Mesenchymal stem cell (in vitro differentiated cells and primary cell): ENCODE measurements at regions not wholly inside any gene's neighbourhood (a gene's known extent, or its start where the extent isn't known, plus 50 kb on each side); places are given as distances from the start of the nearest gene placed in this dataset.

Experiments used
- DNase-seq: peaks from one replicate; pipeline ENCODE4 v3.0.0-alpha.2; 2013
- H2AFZ ChIP-seq: one replicate; pipeline ENCODE4 v1.6.1; 2013; ENCODE audit warnings: low read depth, mild to moderate bottlenecking, control low read depth, inconsistent platforms, low read length, moderate library complexity
- H2AK5ac ChIP-seq: 2 replicates; pipeline ENCODE4 v1.6.1; 2013; ENCODE audit warnings: low read length, moderate library complexity, mild to moderate bottlenecking, inconsistent platforms; ENCODE audit not compliant: severe bottlenecking
- H2BK120ac ChIP-seq: one replicate; pipeline ENCODE4 v1.6.1; 2013; ENCODE audit warnings: low read depth, mild to moderate bottlenecking, inconsistent platforms, low read length, moderate library complexity
- H2BK12ac ChIP-seq, 2 experiments: one replicate each; pipeline ENCODE4 v1.6.1; 2013; ENCODE audit warnings: inconsistent platforms in 2 of 2, low read length in 2 of 2, mild to moderate bottlenecking in 2 of 2, moderate library complexity in 2 of 2, control low read depth in 1 of 2
- H2BK15ac ChIP-seq: one replicate; pipeline ENCODE4 v1.6.1; 2013; ENCODE audit warnings: mild to moderate bottlenecking, low read depth, inconsistent platforms; ENCODE audit not compliant: poor library complexity, severe bottlenecking
- H2BK5ac ChIP-seq: 2 replicates; pipeline ENCODE4 v1.6.1; 2013; ENCODE audit warnings: low read depth, mild to moderate bottlenecking, low read length, control low read depth, inconsistent platforms; ENCODE audit not compliant: poor library complexity, severe bottlenecking
- H3K14ac ChIP-seq, 2 experiments: one replicate each; pipeline ENCODE4 v1.6.1; 2013; ENCODE audit warnings: inconsistent platforms in 2 of 2, low read length in 2 of 2, control low read depth in 1 of 2, mild to moderate bottlenecking in 1 of 2, moderate library complexity in 1 of 2
- H3K18ac ChIP-seq, 2 experiments: one replicate each; pipeline ENCODE4 v1.6.1; 2013; ENCODE audit warnings: inconsistent platforms in 2 of 2, low read length in 2 of 2, control low read depth in 1 of 2, low read depth in 1 of 2, mild to moderate bottlenecking in 1 of 2
- H3K23ac ChIP-seq, 2 experiments: one replicate each; pipeline ENCODE4 v1.6.1; 2013; ENCODE audit warnings: inconsistent platforms in 2 of 2, low read length in 2 of 2, mild to moderate bottlenecking in 2 of 2, moderate library complexity in 2 of 2, control low read depth in 1 of 2
- H3K27ac ChIP-seq: 2 replicates; pipeline ENCODE4 v1.5.1; 2013; ENCODE audit warnings: mild to moderate bottlenecking, moderate library complexity, low read length, control low read depth, inconsistent platforms; ENCODE audit not compliant: poor library complexity, severe bottlenecking
- H3K27me3 ChIP-seq, 2 experiments: 2 replicates each; pipeline versions ENCODE4 v1.6.1 to v1.7.0; 2013; ENCODE audit warnings: low read length in 2 of 2, mild to moderate bottlenecking in 2 of 2, moderate library complexity in 2 of 2, control low read depth in 1 of 2, inconsistent platforms in 1 of 2; ENCODE audit not compliant: control insufficient read depth in 1 of 2, insufficient read depth in 1 of 2
- H3K36me3 ChIP-seq, 2 experiments: 2 replicates each; pipeline versions ENCODE4 v1.6.1 to v1.7.0; 2013; ENCODE audit warnings: low read length in 2 of 2, control low read depth in 1 of 2, inconsistent platforms in 1 of 2, low read depth in 1 of 2, mild to moderate bottlenecking in 1 of 2; ENCODE audit not compliant: insufficient read depth in 2 of 2, control insufficient read depth in 1 of 2
- H3K4ac ChIP-seq, 2 experiments: one replicate each; pipeline ENCODE4 v1.6.1; 2013; ENCODE audit warnings: inconsistent platforms in 2 of 2, low read length in 2 of 2, mild to moderate bottlenecking in 2 of 2, moderate library complexity in 2 of 2, control low read depth in 1 of 2, low read depth in 1 of 2
- H3K4me1 ChIP-seq: 2 replicates; pipeline ENCODE4 v1.6.1; 2013; ENCODE audit warnings: low read depth, low read length, control low read depth; ENCODE audit not compliant: control insufficient read depth, insufficient read depth
- H3K4me2 ChIP-seq: 2 replicates; pipeline ENCODE4 v1.6.1; 2013; ENCODE audit warnings: low read length, mild to moderate bottlenecking, inconsistent platforms; ENCODE audit not compliant: poor library complexity, severe bottlenecking
- H3K4me3 ChIP-seq, 2 experiments: 2 replicates each; pipeline versions ENCODE4 v1.5.1 to v1.7.0; 2013; ENCODE audit warnings: low read length in 2 of 2, mild to moderate bottlenecking in 2 of 2, control low read depth in 1 of 2, low read depth in 1 of 2; ENCODE audit not compliant: insufficient read depth in 1 of 2
- H3K79me1 ChIP-seq: replicated peaks from 2 replicates; pipeline ENCODE4 v1.6.1; 2013; ENCODE audit warnings: mild to moderate bottlenecking, control low read depth, low read length, inconsistent platforms; ENCODE audit not compliant: poor library complexity, severe bottlenecking
- H3K9ac ChIP-seq: 2 replicates; pipeline ENCODE4 v1.7.0; 2013; ENCODE audit warnings: mild to moderate bottlenecking, low read length, moderate library complexity
- H3K9me3 ChIP-seq: 2 replicates; pipeline ENCODE4 v1.7.0; 2013; ENCODE audit warnings: mild to moderate bottlenecking, low read length; ENCODE audit not compliant: control insufficient read depth
- H4K8ac ChIP-seq: one replicate; pipeline ENCODE4 v1.6.1; 2013; ENCODE audit warnings: inconsistent platforms, mild to moderate bottlenecking, low read length, moderate library complexity
- H4K91ac ChIP-seq: one replicate; pipeline ENCODE4 v1.6.1; 2013; ENCODE audit warnings: mild to moderate bottlenecking, low read length, inconsistent platforms
- WGBS: methylation state at CpG from one replicate; pipeline ENCODE4 v1.1.7; 2013; ENCODE audit warnings: mixed read lengths; 5-methylcytosine and 5-hydroxymethylcytosine counted together

DNA sequence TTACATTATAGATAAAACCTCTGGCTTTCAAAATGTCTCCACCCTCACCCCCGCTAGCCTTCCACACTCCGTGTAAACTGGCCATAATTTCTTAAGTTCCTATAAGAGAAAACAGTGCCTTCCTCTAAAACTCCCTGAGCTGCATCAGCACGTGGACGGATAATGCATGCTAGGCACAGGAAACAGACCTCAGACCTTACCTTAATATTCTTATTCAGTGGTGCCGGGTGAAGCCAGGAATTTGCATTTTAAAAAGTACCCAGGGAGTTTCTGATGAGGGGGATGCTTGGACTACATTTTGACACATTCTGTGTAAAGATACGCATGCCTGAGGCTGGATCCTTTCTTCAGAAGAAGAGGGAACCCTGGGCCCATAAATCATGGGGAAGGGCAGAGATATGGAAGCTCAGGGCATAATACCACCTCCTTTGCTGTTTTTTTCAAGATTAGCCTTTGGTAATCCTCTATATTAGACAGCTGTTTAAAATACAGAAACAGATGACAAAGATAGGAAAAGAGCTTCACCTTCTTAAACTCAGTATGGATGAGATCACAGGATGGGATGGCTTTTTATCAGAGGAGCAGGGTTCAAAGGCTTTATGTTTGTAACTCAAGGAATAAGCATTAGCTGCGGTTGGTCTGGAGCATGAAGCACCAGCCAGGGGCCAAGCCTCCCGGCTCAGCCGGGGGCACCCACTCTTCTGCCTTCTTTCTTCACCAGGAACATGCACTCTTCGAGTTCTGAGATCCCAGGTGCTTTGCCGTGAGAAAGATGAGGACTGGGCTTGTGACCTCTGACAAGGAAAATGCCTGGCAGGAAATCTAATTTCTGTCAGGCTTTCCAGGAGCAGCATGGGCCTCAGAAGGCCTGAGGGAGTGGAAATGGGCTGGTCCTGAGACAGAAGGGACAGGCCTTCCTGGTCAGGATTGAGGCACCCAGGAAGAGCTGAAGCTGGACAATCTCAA, 218.1 kb upstream of the SOX4 start:
- Histone ChIP-seq H2BK5ac (no peak overlapping the region), H3K27me3 (no peaks in the 10 kb centered on the region), H3K4me3 (no peak overlapping the region), H3K36me3 (no peaks in the 10 kb centered on the region), H3K23ac (no peak overlapping the region), H3K9ac (no peak overlapping the region), H3K14ac (no peak overlapping the region), H3K79me1 (no peaks in the 10 kb centered on the region), H4K91ac (no peak overlapping the region), H3K4me2 (no peak overlapping the region), H3K4ac (no peak overlapping the region), H3K4me1 (peaks cover 7% of the 10 kb centered on the region), H3K27ac (no peak overlapping the region), H3K18ac (no peak overlapping the region), H3K9me3 (no peaks in the 10 kb centered on the region), H4K8ac (no peak overlapping the region), H2BK15ac (no peak overlapping the region), H2AK5ac (no peak overlapping the region), H2BK120ac (no peak overlapping the region), H2BK12ac (no peak overlapping the region), H2AFZ (no peak overlapping the region)
- no peak for DNase-seq
- 85% methylated on average over 11 of the region's 11 CpGs for WGBS

DNA sequence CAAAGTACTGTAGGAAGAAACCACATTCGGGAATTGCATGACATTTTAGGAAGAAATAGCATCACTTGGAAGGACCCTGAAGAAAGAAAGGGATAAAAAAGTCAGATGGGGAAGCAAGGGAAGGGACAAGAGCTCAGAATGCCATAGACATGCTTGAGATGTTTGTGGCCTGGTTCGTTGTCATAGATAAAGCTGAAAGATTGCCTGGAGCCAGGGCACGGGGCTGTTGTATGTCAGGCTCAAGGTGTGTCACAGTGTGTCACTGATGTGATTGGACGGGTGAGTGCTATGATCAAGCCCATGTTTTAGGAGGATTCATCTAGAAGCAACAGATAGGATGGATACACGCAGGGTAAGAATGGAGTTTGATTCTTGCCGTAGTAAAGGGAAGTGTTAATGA, 216.2 kb upstream of the SOX4 start:
- H2BK120ac ChIP-seq = no peak overlapping the region
- H3K4ac ChIP-seq = no peak overlapping the region
- no peaks in the 10 kb centered on the region for H3K36me3 ChIP-seq
- H3K9me3 ChIP-seq = no peaks in the 10 kb centered on the region
- no peak overlapping the region for H3K9ac ChIP-seq
- H3K4me2 ChIP-seq = no peak overlapping the region
- WGBS = 88% methylated on average over 6 of the region's 6 CpGs
- H3K79me1 ChIP-seq = no peaks in the 10 kb centered on the region
- DNase-seq = no peak
- no peak overlapping the region for H3K14ac ChIP-seq
- no peak overlapping the region for H3K27ac ChIP-seq
- H3K27me3 ChIP-seq = no peaks in the 10 kb centered on the region
- H2BK12ac ChIP-seq = no peak overlapping the region
- no peak overlapping the region for H3K23ac ChIP-seq
- H3K18ac ChIP-seq = no peak overlapping the region
- no peak overlapping the region for H2AK5ac ChIP-seq
- no peak overlapping the region for H2BK5ac ChIP-seq
- no peak overlapping the region for H4K91ac ChIP-seq
- no peak overlapping the region for H3K4me3 ChIP-seq
- H2AFZ ChIP-seq = no peak overlapping the region
- no peaks in the 10 kb centered on the region for H3K4me1 ChIP-seq
- no peak overlapping the region for H4K8ac ChIP-seq
- H2BK15ac ChIP-seq = no peak overlapping the region

DNA sequence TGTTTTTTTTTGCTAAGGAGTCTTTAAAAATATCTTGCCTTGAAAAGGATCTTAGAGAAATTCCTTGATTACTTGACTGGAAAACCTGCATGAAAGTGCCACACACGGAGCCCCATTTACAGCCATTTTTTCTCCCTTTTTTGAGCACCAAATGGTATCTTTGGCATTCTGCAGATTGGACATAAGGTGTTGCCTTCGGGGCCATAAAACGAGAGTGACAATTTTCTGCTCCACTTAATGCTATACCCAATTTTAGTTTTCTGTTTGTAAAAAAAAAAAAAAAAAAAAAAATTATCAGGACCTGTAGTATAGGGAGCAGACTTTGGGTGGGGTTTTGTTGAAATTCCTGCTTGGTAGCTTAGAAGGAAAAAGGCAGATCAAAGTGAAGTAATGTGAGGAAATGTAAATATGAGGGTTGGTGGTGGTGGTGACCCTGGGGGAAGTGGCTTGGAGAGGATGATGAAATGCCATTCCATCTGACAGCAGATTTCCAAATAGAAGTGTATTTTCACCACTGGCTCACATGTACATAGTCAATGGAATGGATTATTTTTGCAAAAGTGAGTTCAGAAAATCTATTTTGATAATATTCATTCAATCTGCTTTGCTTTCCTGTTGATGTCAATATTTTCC, 212.1 kb upstream of the SOX4 start:
- Histone ChIP-seq H2BK120ac (no peak overlapping the region), H4K8ac (no peak overlapping the region), H2AK5ac (no peak overlapping the region), H2AFZ (no peak overlapping the region), H2BK12ac (no peak overlapping the region), H3K9me3 (no peaks in the 10 kb centered on the region), H3K27ac (no peak overlapping the region), H3K79me1 (no peaks in the 10 kb centered on the region), H3K14ac (no peak overlapping the region), H4K91ac (no peak overlapping the region), H3K36me3 (no peaks in the 10 kb centered on the region), H3K4ac (no peak overlapping the region), H3K4me1 (peaks cover 3% of the 10 kb centered on the region), H3K9ac (no peak overlapping the region), H2BK15ac (no peak overlapping the region), H2BK5ac (no peak overlapping the region), H3K4me2 (no peak overlapping the region), H3K18ac (no peak overlapping the region), H3K4me3 (no peak overlapping the region), H3K27me3 (no peaks in the 10 kb centered on the region), H3K23ac (no peak overlapping the region)
- 80% methylated on average over 1 of the region's 3 CpGs for WGBS
- DNase-seq = peak; percentile 14

DNA sequence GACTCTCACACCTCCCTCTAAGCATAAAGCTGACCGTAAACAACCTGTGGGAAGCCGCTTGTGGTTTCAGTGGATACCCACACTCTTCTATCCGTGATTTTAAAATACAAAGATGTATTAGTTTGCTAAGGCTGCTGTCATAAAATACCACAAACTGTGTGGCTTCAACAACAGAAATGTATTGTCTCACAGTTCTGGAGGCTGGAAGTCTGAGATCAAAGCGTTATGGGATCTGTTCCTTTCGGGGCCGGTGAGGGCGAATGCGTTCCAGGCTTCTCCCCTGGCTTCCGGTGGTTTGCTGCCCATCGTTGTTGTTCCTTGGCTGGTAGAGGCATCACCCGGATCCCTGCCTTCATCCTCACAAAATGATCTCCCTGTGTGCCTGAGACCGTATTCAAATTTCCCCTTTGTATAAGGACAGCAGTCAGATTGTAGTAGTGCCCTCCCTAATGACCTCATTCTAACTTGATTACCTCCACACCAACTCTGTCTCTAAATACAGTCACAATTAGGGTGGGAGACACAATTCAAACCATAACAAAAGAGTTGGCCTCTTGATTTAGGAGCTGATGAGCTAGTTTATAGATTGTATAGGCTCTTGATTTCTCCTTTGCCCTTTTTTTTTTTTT, 210.6 kb upstream of the SOX4 start:
- no peak overlapping the region for H2AFZ ChIP-seq
- no peak overlapping the region for H3K4me2 ChIP-seq
- H3K23ac ChIP-seq = no peak overlapping the region
- no peaks in the 10 kb centered on the region for H3K9me3 ChIP-seq
- H3K18ac ChIP-seq = no peak overlapping the region
- H4K8ac ChIP-seq = no peak overlapping the region
- H3K27ac ChIP-seq = no peak overlapping the region
- no peak for DNase-seq
- no peaks in the 10 kb centered on the region for H3K79me1 ChIP-seq
- H3K14ac ChIP-seq = no peak overlapping the region
- H2BK120ac ChIP-seq = no peak overlapping the region
- H3K36me3 ChIP-seq = no peaks in the 10 kb centered on the region
- no peak overlapping the region for H4K91ac ChIP-seq
- no peak overlapping the region for H2AK5ac ChIP-seq
- no peak overlapping the region for H2BK5ac ChIP-seq
- H3K4me1 ChIP-seq = peaks cover 3% of the 10 kb centered on the region
- 95% methylated on average over 11 of the region's 12 CpGs for WGBS
- H2BK12ac ChIP-seq = peak overlapping the region; percentile 18 to 42
- no peak overlapping the region for H3K9ac ChIP-seq
- H3K27me3 ChIP-seq = no peaks in the 10 kb centered on the region
- H3K4me3 ChIP-seq = no peak overlapping the region
- H2BK15ac ChIP-seq = no peak overlapping the region
- H3K4ac ChIP-seq = no peak overlapping the region
